IMR-90 (cell line): ENCODE measurements at regions not wholly inside any gene's neighbourhood (a gene's known extent, or its start where the extent isn't known, plus 50 kb on each side); places are given as distances from the start of the nearest gene placed in this dataset.

Experiments
- BHLHE40 ChIP-seq: fragments of 150-350 bp; IDR thresholded peaks from 2 replicates; pipeline ENCODE4 v1.6.1; 2016; ENCODE audit warnings: mild to moderate bottlenecking, low read depth, low read length
- CEBPB ChIP-seq: IDR thresholded peaks from 2 replicates; pipeline ENCODE4 v1.6.1; 2012; ENCODE audit warnings: low read depth, low read length, improper control_type of control experiment
- CHD1 ChIP-seq: IDR thresholded peaks from 2 replicates; pipeline ENCODE4 v1.6.1; 2012; ENCODE audit warnings: low read depth, low read length, improper control_type of control experiment
- CTCF ChIP-seq: conservative IDR thresholded peaks from 2 replicates; pipeline ENCODE4 v1.5.1; 2012; ENCODE audit warnings: mild to moderate bottlenecking, low read depth, low read length, improper control_type of control experiment
- ELK1 ChIP-seq: fragments of 150-350 bp; IDR thresholded peaks from 2 replicates; pipeline ENCODE4 v1.6.1; 2016; ENCODE audit warnings: low read depth, mild to moderate bottlenecking, low read length, moderate library complexity, borderline replicate concordance
- FOS ChIP-seq: fragments of 150-350 bp; IDR thresholded peaks from 2 replicates; pipeline ENCODE4 v1.6.1; 2016; ENCODE audit warnings: low read depth, low read length
- MAZ ChIP-seq: IDR thresholded peaks from 2 replicates; pipeline ENCODE4 v1.6.1; 2012; ENCODE audit warnings: low read depth, mild to moderate bottlenecking, low read length, improper control_type of control experiment, moderate library complexity, borderline replicate concordance
- POLR2A ChIP-seq: IDR thresholded peaks from 2 replicates; pipeline ENCODE4 v1.6.1; 2012; ENCODE audit warnings: mild to moderate bottlenecking, low read depth, low read length
- RAD21 ChIP-seq: IDR thresholded peaks from 2 replicates; pipeline ENCODE4 v1.6.1; 2012; ENCODE audit warnings: low read length, improper control_type of control experiment
- RCOR1 ChIP-seq: IDR thresholded peaks from 2 replicates; pipeline ENCODE4 v1.6.1; 2012; ENCODE audit warnings: mild to moderate bottlenecking, low read length, improper control_type of control experiment; ENCODE audit not compliant: insufficient replicate concordance
- USF2 ChIP-seq: fragments of 150-350 bp; IDR thresholded peaks from 2 replicates; pipeline ENCODE4 v1.6.1; 2017; ENCODE audit warnings: mild to moderate bottlenecking, antibody characterized with exemption, low read length, low read depth

GRCh38 chr1:45263132-45263531 lies 56.7 kb upstream of the ZSWIM5 start:
- TF ChIP-seq CTCF (no peak), CEBPB (no peak), POLR2A (no peak), ELK1 (no peak), RAD21 (no peak), RCOR1 (no peak), BHLHE40 (no peak), FOS (no peak), CHD1 (no peak), USF2 (no peak), MAZ (no peak)
